ENCODE measurements at regions not wholly inside any gene's neighbourhood (a gene's known extent, or its start where the extent isn't known, plus 50 kb on each side); places are given as distances from the start of the nearest gene placed in this dataset.

- no peak for TF ChIP-seq CTCF (IDR thresholded peaks at IDR 0.05; ENCODE audit: insufficient read depth, low read depth, low read length)
- TF ChIP-seq EZH2 (IDR thresholded peaks at IDR 0.05; ENCODE audit: insufficient read depth, low read length) = no peak
These were observed 122.1 kb downstream of the TFCP2L1 start for GRCh38 chr2:121162893-121163292.
